ENCODE measurements at regions not wholly inside any gene's neighbourhood (a gene's known extent, or its start where the extent isn't known, plus 50 kb on each side); places are given as distances from the start of the nearest gene placed in this dataset.

DNA sequence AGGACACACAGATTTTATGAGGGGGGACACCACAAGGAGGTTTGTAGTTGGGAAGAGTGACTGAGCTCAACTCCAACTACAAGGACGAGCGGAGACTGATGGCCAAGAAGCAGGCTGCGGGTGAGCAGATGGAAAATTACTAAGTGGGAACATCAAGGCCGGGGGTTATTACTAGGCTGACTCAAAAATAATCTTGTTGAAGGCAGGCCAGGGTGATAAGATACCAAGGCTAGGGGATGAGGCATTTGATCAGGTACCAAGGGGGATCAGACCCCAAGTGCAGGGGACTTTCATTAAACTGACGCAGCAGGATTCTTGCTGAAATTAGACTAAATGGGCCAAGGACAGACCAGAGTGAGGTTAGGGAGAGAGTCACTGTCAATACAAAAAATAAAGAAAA is 119.4 kb upstream of the SORBS2 start:
- 85 to 95% (median 93%) methylated on average over 5 of the region's 5 CpGs for WGBS, 4 donors
- intact Hi-C loops (cut with DNase I), result loop anchor here in 2 of 10 donors (5.0 to 10.0 kb wide), 2 partner anchors 63 to 66 kb away; no protein-coding TSS in a partner anchor
- no peaks in the 10 kb centered on the region for H3K27me3 ChIP-seq
- H3K9me3 ChIP-seq, result no peaks in the 10 kb centered on the region
- H3K27ac ChIP-seq, result no peak overlapping the region
- peaks cover 0 to 7% (median 0%) of the 10 kb centered on the region in 12 donors for H3K4me1 ChIP-seq
- TF ChIP-seq POLR2A (IDR thresholded peaks at IDR 0.05), result no peak
- TF ChIP-seq, protein P1, sequence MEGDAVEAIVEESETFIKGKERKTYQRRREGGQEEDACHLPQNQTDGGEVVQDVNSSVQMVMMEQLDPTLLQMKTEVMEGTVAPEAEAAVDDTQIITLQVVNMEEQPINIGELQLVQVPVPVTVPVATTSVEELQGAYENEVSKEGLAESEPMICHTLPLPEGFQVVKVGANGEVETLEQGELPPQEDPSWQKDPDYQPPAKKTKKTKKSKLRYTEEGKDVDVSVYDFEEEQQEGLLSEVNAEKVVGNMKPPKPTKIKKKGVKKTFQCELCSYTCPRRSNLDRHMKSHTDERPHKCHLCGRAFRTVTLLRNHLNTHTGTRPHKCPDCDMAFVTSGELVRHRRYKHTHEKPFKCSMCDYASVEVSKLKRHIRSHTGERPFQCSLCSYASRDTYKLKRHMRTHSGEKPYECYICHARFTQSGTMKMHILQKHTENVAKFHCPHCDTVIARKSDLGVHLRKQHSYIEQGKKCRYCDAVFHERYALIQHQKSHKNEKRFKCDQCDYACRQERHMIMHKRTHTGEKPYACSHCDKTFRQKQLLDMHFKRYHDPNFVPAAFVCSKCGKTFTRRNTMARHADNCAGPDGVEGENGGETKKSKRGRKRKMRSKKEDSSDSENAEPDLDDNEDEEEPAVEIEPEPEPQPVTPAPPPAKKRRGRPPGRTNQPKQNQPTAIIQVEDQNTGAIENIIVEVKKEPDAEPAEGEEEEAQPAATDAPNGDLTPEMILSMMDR (IDR thresholded peaks at IDR 0.05), result no peak
- ATAC-seq (no peak), DNase-seq (no peak)
- no peaks in the 10 kb centered on the region for H3K36me3 ChIP-seq
- no peak overlapping the region for H3K4me3 ChIP-seq

GRCh38 chr4:185931986-185932385 is 120.0 kb upstream of the SORBS2 start:
- WGBS, 4 donors, result 51 to 72% (median 52%) methylated on average over 3 of the region's 3 CpGs
- Histone ChIP-seq H3K9me3 (no peaks in the 10 kb centered on the region), H3K27me3 (no peaks in the 10 kb centered on the region), H3K27ac (peak overlapping the region in 7 of 12 donors; percentile 12 to 64 (median 26)), H3K4me1 (peaks cover 0 to 6% (median 0%) of the 10 kb centered on the region in 12 donors), H3K4me3 (peak overlapping the region in 6 of 12 donors; percentile 1 to 49 (median 30)), H3K36me3 (no peaks in the 10 kb centered on the region)
- DNase-seq (no peak), ATAC-seq (no peak)
- no peak for TF ChIP-seq POLR2A (IDR thresholded peaks at IDR 0.05)
- TF ChIP-seq, protein P1 (IDR thresholded peaks at IDR 0.05), result no peak
- intact Hi-C loops (cut with DNase I), result loop anchor here in 2 of 10 donors (5.0 to 10.0 kb wide), 2 partner anchors 63 to 65 kb away; no protein-coding TSS in a partner anchor

- intact Hi-C loops (cut with DNase I), result loop anchor here in 2 of 10 donors (5.0 to 10.0 kb wide), 2 partner anchors 62 to 65 kb away; no protein-coding TSS in a partner anchor
- DNase-seq, result peak in 1 of 5 donors; percentile 36
- H3K4me1 ChIP-seq, result peaks cover 0 to 6% (median 0%) of the 10 kb centered on the region in 12 donors
- no peaks in the 10 kb centered on the region for H3K36me3 ChIP-seq
- H3K4me3 ChIP-seq, result peak overlapping the region in 6 of 12 donors; percentile 1 to 49 (median 30)
- peak overlapping the region in 8 of 12 donors; percentile 12 to 64 (median 28) for H3K27ac ChIP-seq
- TF ChIP-seq, protein P1 (IDR thresholded peaks at IDR 0.05), result no peak
- TF ChIP-seq POLR2A (IDR thresholded peaks at IDR 0.05), result no peak
- no peaks in the 10 kb centered on the region for H3K9me3 ChIP-seq
- H3K27me3 ChIP-seq, result no peaks in the 10 kb centered on the region
- peak in 3 of 4 donors; percentile 49 to 73 (median 51) for ATAC-seq
- WGBS, 4 donors, result 65 to 78% (median 73%) methylated on average over 5 of the region's 5 CpGs
Observed at GRCh38 chr4:185932491-185932890, 120.5 kb upstream of the SORBS2 start.

DNA sequence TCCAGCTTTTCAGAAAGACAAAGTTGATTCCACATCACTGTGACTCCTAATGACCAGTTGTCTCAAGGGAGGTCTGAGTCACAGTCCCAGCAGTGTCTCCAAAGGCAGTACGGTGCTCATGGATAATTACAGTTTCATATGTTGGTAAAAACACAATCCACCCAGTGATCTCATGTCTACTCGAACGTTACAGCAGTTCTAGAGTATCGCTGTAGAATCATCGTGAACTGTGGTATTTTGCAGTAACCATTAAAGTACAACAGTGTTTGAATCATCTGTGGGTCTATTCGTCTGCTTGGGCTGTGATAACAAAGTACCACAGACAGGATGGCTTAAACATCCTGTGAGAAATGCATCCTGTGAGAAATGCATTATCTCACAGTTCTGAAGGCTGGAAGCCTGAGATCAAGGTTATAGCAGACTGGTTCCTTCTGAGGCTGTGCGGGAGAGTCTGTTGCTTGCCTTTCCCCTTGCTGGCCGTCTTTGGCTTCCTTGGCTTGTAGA is 121.1 kb upstream of the SORBS2 start:
- WGBS, 4 donors, result 52 to 62% (median 56%) methylated on average over 8 of the region's 8 CpGs
- TF ChIP-seq, protein P1 (IDR thresholded peaks at IDR 0.05), result no peak
- TF ChIP-seq POLR2A (IDR thresholded peaks at IDR 0.05), result no peak
- intact Hi-C loops (cut with DNase I), result loop anchor here in 2 of 10 donors (5.0 to 10.0 kb wide), 2 partner anchors 62 to 64 kb away; no protein-coding TSS in a partner anchor
- H3K36me3 ChIP-seq, result no peaks in the 10 kb centered on the region
- H3K4me1 ChIP-seq, result peaks cover 0 to 6% (median 0%) of the 10 kb centered on the region in 12 donors
- ATAC-seq (peak; percentile 74 to 89 (median 79)), DNase-seq (peak in 4 of 5 donors; percentile 23 to 44 (median 38))
- H3K9me3 ChIP-seq, result no peaks in the 10 kb centered on the region
- peak overlapping the region in 4 of 12 donors; percentile 18 to 64 (median 44) for H3K27ac ChIP-seq
- peak overlapping the region in 4 of 12 donors; percentile 19 to 49 (median 40) for H3K4me3 ChIP-seq
- H3K27me3 ChIP-seq, result no peaks in the 10 kb centered on the region

Data from heart left ventricle (tissue), 16 donors.